22Rv1 (cell line): ENCODE measurements at regions not wholly inside any gene's neighbourhood (a gene's known extent, or its start where the extent isn't known, plus 50 kb on each side); places are given as distances from the start of the nearest gene placed in this dataset.

Experiments used
- H3K27ac ChIP-seq: fragments of 450-650 bp; 2 replicates; pipeline ENCODE4 v1.5.1; 2017
- ZFX ChIP-seq: fragments of 450-650 bp; IDR thresholded peaks from 2 replicates; pipeline ENCODE4 v1.6.1; 2017; ENCODE audit warnings: antibody characterized with exemption, borderline replicate concordance
- TF ChIP-seq, protein P1 (sequence below): fragments of 450-650 bp; IDR thresholded peaks from 2 replicates; pipeline ENCODE4 v1.5.1; 2017; ENCODE audit warnings: mild to moderate bottlenecking

DNA sequence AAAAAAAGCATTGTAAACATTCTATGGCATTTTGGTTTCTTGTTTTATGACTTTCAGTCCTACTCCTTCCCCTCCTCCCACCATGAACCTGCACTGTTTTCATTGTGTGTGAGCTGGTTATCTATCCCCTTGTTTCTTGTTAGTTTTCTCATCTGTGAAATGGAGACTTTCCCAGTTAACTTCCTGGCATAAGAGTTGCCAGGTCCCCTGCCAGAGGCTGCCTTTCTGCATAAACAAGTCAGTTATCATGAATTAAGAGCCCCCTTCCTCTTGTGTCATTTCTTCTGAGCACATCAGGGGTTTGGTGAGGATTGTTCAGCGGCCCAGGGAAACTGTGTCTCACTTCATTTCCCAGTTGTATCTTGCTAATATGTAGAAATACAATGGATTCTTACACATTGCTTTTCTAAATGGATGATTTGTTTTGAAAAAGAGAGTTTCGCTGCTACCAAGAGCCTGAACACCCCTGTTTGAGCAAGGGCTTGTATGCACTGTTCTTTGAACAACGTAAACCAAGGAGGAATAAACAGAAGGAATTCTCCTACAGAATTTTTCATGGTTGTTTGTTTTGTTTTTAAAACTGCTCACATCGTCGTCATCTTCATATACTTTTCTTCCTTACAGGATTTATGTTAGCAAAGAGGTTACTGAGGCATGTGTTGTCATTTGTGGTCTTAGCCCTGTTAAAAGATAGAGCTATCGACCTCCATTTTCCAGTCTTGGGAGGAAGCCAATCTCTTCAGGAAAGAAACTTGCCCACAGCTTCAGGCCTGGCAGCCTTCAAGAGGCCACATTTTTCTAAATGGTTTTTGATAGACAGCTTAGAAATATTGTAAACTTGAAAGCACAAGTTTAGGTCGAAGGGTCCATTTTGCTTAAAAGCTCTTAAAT is 144.6 kb upstream of the IL12A start:
- H3K27ac ChIP-seq, result no peak overlapping the region
- TF ChIP-seq, protein P1, sequence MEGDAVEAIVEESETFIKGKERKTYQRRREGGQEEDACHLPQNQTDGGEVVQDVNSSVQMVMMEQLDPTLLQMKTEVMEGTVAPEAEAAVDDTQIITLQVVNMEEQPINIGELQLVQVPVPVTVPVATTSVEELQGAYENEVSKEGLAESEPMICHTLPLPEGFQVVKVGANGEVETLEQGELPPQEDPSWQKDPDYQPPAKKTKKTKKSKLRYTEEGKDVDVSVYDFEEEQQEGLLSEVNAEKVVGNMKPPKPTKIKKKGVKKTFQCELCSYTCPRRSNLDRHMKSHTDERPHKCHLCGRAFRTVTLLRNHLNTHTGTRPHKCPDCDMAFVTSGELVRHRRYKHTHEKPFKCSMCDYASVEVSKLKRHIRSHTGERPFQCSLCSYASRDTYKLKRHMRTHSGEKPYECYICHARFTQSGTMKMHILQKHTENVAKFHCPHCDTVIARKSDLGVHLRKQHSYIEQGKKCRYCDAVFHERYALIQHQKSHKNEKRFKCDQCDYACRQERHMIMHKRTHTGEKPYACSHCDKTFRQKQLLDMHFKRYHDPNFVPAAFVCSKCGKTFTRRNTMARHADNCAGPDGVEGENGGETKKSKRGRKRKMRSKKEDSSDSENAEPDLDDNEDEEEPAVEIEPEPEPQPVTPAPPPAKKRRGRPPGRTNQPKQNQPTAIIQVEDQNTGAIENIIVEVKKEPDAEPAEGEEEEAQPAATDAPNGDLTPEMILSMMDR, result no peak
- no peak for TF ChIP-seq ZFX

DNA sequence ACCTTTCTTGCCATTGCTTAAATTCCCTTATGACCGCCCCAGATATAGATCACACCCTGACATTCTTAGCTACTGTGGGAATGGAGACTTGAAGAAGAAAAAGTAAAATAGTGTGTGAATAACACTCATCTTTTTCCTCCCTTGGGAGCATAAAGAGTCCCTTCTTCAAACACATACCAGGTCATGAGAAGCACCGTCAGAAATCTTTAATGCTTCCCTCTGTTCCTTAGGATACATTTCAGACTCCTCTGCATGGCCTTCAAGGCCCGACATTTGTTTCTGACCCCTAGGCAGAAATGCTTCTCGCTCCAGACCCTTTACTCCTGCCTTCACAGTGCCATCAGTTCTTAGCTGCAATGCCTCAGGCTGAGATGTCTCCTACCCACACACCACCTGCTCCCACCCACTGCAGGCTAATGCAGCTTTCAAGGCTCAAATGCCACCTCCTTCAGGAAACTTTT is 143.8 kb upstream of the IL12A start:
- H3K27ac ChIP-seq, result no peak overlapping the region
- TF ChIP-seq ZFX, result no peak

DNA sequence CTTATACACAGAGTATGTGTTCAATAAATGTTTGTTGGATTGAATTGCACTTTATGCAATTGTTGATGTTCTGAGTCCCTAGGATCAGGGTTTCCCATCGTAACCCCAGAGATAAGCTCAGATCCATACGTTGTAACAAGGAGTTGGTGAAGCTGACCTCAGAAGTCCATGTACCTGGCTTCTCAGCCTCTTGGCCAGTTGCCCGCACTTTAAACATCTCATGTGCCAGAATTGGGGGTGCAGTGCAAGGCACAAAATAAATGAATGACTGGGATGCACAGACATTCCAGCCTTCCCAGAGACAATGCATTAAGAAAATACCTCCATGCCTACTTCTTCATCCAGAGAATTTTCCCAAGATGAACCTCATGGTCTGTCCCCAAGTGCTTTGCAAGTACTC is 142.9 kb upstream of the IL12A start:
- TF ChIP-seq ZFX, result no peak
- TF ChIP-seq, protein P1, result no peak
- H3K27ac ChIP-seq, result no peak overlapping the region

DNA sequence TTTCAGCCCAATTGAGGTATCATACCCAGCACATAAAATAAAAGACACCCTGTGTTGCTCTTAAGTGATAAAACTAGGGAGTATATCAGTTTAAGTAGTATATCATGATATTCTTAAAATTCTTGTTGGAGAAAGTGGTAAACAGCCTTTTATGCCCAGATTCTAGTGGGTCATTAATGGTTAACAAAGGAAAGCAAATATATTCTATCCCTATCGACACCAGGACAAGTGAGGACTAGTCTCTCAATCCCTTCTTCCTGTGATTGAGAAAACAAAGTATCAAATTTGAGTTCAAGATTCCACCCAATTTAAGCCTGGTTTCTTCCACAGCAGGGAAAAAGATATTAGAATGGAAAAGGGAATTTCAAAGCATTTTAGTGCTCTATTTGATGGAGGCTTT is 142.4 kb upstream of the IL12A start:
- no peak overlapping the region for H3K27ac ChIP-seq
- TF ChIP-seq ZFX, result no peak
- TF ChIP-seq, protein P1, result no peak

DNA sequence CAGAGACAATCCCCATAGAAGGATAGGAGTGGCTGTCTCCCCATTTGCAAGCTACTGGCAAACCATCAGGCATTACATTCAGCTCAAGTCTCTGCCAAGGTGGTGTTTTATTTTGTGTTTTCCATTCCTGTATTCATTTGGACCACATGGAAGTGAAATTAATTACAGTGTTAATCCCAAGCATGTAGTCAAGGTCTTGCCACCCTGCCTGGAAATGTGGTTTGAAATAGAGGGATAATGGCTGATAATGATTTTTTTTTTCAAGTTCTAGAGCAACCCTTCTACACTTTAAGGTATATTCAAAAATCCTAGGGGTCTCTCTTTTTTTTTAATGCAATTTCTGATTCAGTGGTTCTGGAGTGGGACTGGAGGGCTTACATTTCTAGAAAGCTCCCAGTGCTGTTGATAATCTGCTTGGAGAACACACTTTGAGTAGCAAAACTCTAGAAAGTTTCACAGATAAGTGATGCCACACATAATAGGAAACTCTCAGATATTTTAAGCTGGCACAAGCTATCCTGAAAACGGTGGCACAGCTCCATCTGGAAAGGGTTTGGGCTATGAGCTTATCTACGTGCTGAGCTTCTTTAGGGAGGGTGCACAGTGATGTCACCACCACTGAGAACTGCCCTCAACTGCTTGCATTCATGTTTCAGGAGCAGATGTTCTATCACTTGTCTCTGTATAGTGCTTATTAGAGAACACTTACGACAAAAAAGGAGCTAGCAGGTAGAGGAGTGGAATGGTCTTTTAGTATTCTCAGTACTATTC is 140.1 kb upstream of the IL12A start:
- TF ChIP-seq ZFX, result no peak
- TF ChIP-seq, protein P1, result no peak
- no peak overlapping the region for H3K27ac ChIP-seq

DNA sequence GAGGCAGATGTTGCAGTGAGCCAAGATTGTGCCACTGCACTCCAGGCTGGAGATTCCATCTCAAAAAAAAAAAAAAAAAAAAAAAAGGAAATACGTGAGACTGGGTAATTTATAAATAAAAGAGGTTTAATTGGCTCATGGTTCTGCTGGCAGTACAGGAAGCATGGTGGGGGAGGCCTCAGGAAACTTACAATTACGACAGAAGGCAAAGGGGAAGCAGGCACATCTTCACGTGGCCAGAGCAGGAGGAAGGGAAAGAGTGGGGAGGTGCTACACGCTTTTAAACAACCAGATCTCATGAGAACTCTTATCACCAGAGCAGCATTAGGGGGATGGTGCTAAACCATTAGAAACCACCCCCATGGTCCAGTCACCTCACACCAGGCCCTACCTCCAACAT is 138.2 kb upstream of the IL12A start:
- TF ChIP-seq, protein P1, result no peak
- TF ChIP-seq ZFX, result no peak

DNA sequence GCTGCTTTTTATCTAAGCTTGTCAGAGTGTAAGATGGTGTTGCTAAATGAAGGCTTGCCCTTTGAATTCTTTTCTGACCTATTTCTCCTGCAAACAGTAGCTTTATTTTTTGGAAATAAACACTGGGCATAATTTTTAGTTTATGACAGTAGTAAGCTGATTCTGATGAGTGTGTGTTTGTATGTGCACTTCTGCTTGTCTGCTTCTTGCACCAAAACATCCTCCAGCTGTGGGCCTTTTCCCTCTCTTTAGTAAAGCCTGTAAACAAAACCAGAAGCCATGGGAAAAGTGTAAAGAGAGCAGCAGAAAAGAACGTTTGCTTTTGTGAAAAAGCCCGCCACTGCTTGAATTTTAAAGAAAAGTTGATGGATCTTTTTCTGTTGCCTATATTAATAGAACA is 136.4 kb upstream of the IL12A start:
- no peak for TF ChIP-seq ZFX
- TF ChIP-seq, protein P1, result no peak
- H3K27ac ChIP-seq, result no peak overlapping the region

More for the DNA sequence above, 138.2 kb upstream of the IL12A start:
- H3K27ac ChIP-seq, result no peak overlapping the region
